NCI-H526 (cell line): ENCODE measurements at regions not wholly inside any gene's neighbourhood (a gene's known extent, or its start where the extent isn't known, plus 50 kb on each side); places are given as distances from the start of the nearest gene placed in this dataset.
"Not testable (repeated sequence)": the region's sequence is repeated elsewhere in the genome, so short reads cannot be mapped to it uniquely, and the experiment has no call there.

Source experiments
- DNase-seq, 2 experiments: peaks; one replicate each; lab custom pipeline; 2025; lab: John Stamatoyannopoulos, UW

- no peak for DNase-seq
These were observed 198.9 kb downstream of the IPMK start for GRCh38 chr10:58068809-58069208.

- DNase-seq, result no peak
These were observed 200.7 kb downstream of the IPMK start for GRCh38 chr10:58066979-58067378.

- no peak for DNase-seq
These were observed 201.6 kb downstream of the IPMK start for GRCh38 chr10:58066126-58066525.

GRCh38 chr10:58065529-58065815 lies 202.2 kb downstream of the IPMK start:
- DNase-seq, result no peak

- peak; percentile 10 to 60 for DNase-seq
These were observed 202.8 kb downstream of the IPMK start for GRCh38 chr10:58064714-58065528.

- no peak for DNase-seq
These were observed 203.7 kb downstream of the IPMK start for GRCh38 chr10:58063861-58064480.

GRCh38 chr10:58058683-58059082 lies 209.0 kb downstream of the IPMK start:
- DNase-seq, result not testable (repeated sequence)

GRCh38 chr10:58054881-58055280 lies 212.8 kb downstream of the IPMK start:
- DNase-seq, result no peak

GRCh38 chr10:58052772-58053171 lies 214.9 kb downstream of the IPMK start:
- DNase-seq, result no peak

GRCh38 chr10:58050575-58050974 lies 217.1 kb downstream of the IPMK start:
- no peak for DNase-seq

GRCh38 chr10:58048936-58049335 lies 218.8 kb downstream of the IPMK start:
- DNase-seq, result no peak

GRCh38 chr10:58044072-58044471 lies 223.6 kb downstream of the IPMK start:
- DNase-seq, result no peak

- DNase-seq, result no peak
These were observed 225.8 kb downstream of the IPMK start for GRCh38 chr10:58041901-58042300.

GRCh38 chr10:58030208-58030607 lies 237.5 kb downstream of the IPMK start:
- DNase-seq, result no peak

- DNase-seq, result no peak
These were observed 238.9 kb downstream of the IPMK start for GRCh38 chr10:58028597-58029366.

- no peak for DNase-seq
These were observed 240.3 kb downstream of the IPMK start for GRCh38 chr10:58027426-58027825.

GRCh38 chr10:58026036-58026435 lies 241.7 kb downstream of the IPMK start:
- no peak for DNase-seq

- no peak for DNase-seq
These were observed 244.2 kb downstream of the IPMK start for GRCh38 chr10:58023341-58024073.

- DNase-seq, result no peak
These were observed 247.7 kb downstream of the IPMK start for GRCh38 chr10:58019863-58020537.

GRCh38 chr10:58017719-58018367 lies 249.9 kb downstream of the IPMK start:
- no peak for DNase-seq

- no peak for DNase-seq
These were observed 251.1 kb downstream of the IPMK start for GRCh38 chr10:58016614-58017013.
